Breast epithelium (tissue), 3 donors: ENCODE measurements at regions not wholly inside any gene's neighbourhood (a gene's known extent, or its start where the extent isn't known, plus 50 kb on each side); places are given as distances from the start of the nearest gene placed in this dataset.

Experiments used
- CTCF ChIP-seq, 3 donors: fragments of 450-650 bp; IDR thresholded peaks; one replicate each; pipeline ENCODE4 v1.5.1; 2016 to 2017; ENCODE audit warnings: antibody characterized with exemption in 3 of 3, mild to moderate bottlenecking in 3 of 3, moderate library complexity in 3 of 3
- POLR2A ChIP-seq: fragments of 450-650 bp; IDR thresholded peaks from one replicate; pipeline ENCODE4 v1.6.1; 2016; ENCODE audit warnings: antibody characterized with exemption, mild to moderate bottlenecking, moderate library complexity
- POLR2AphosphoS5 ChIP-seq, 3 donors: sonication (generic); formaldehyde crosslinking; IDR thresholded peaks; one replicate each; pipeline ENCODE4 v1.6.1; 2017; ENCODE audit warnings: antibody characterized with exemption in 3 of 3

GRCh38 chr15:47844437-47844836 lies 127.1 kb downstream of the SEMA6D start:
- TF ChIP-seq CTCF (IDR thresholded peaks at IDR 0.05) (no peak), POLR2AphosphoS5 (IDR thresholded peaks at IDR 0.05) (no peak), POLR2A (no peak)
